GM06990 (cell line): ENCODE measurements at regions not wholly inside any gene's neighbourhood (a gene's known extent, or its start where the extent isn't known, plus 50 kb on each side); places are given as distances from the start of the nearest gene placed in this dataset.

ENCODE experiments used
- DNase-seq: peaks from one replicate; pipeline ENCODE4 v3.0.0-alpha.2; 2011; ENCODE audit not compliant: insufficient read length; ENCODE audit errors: extremely low read depth
- H3K27me3 ChIP-seq: replicated peaks from 2 replicates; pipeline ENCODE4 v1.6.0; 2011; ENCODE audit warnings: low read length; ENCODE audit not compliant: control insufficient read depth, insufficient read depth
- H3K36me3 ChIP-seq: 2 replicates; pipeline ENCODE4 v1.5.1; 2011; ENCODE audit warnings: low read length; ENCODE audit not compliant: control insufficient read depth, insufficient read depth
- H3K4me3 ChIP-seq: replicated peaks from 2 replicates; pipeline ENCODE4 v1.5.1; 2011; ENCODE audit warnings: low read depth, mild to moderate bottlenecking, control low read depth, low read length
- TF ChIP-seq, protein P1 (sequence below): IDR thresholded peaks from 2 replicates; pipeline ENCODE4 v1.5.1; 2011; ENCODE audit warnings: low read length, control low read depth, mild to moderate bottlenecking, inconsistent platforms; ENCODE audit not compliant: insufficient read depth, poor library complexity, severe bottlenecking

DNA sequence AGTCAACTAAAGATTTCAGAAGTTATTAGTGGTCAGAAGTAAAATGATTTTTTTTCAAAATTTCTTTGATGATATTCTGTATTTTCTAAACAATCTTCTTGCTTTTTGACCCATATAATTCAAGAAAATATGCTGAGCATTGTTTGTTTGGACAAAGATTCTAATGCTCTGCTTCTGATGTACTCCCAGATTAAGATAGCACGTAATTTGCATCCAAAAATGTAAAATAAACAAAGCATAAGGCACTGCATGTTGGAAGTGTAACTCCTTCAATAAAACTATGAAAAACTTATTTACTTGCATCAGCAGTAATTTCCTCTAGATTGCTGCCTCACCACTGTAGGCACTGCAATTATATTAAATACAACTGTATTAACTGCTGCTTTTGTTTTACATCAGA is 1054.1 kb downstream of the TTLL7 start:
- TF ChIP-seq, protein P1, sequence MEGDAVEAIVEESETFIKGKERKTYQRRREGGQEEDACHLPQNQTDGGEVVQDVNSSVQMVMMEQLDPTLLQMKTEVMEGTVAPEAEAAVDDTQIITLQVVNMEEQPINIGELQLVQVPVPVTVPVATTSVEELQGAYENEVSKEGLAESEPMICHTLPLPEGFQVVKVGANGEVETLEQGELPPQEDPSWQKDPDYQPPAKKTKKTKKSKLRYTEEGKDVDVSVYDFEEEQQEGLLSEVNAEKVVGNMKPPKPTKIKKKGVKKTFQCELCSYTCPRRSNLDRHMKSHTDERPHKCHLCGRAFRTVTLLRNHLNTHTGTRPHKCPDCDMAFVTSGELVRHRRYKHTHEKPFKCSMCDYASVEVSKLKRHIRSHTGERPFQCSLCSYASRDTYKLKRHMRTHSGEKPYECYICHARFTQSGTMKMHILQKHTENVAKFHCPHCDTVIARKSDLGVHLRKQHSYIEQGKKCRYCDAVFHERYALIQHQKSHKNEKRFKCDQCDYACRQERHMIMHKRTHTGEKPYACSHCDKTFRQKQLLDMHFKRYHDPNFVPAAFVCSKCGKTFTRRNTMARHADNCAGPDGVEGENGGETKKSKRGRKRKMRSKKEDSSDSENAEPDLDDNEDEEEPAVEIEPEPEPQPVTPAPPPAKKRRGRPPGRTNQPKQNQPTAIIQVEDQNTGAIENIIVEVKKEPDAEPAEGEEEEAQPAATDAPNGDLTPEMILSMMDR = no peak

DNA sequence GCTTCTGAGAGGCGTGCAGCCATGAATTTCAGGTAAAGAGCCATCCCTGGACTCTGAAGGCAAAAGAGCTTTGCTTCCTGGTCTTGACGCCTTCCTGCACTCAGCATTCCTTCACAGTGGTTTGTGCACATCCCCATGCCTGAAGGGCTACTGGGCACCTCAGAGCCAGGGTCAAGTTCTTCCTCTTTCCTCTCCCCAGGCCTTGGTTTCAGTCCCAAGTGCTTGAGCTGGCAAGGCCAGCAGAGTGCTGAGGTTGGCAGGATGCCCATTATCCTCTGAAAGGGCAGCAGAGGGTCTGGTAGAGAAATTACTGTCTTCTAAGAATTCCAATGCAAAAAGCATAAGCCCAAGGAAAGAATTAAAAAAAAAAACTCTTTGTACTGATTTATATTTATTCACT is 1064.9 kb downstream of the TTLL7 start:
- no peaks in the 10 kb centered on the region for H3K27me3 ChIP-seq
- TF ChIP-seq, protein P1 = no peak
- no peak overlapping the region for H3K4me3 ChIP-seq
- H3K36me3 ChIP-seq = no peaks in the 10 kb centered on the region
- DNase-seq = no peak

More for the DNA sequence above, 1054.1 kb downstream of the TTLL7 start:
- Histone ChIP-seq H3K27me3 (no peaks in the 10 kb centered on the region), H3K36me3 (no peaks in the 10 kb centered on the region), H3K4me3 (no peak overlapping the region)
- no peak for DNase-seq

DNA sequence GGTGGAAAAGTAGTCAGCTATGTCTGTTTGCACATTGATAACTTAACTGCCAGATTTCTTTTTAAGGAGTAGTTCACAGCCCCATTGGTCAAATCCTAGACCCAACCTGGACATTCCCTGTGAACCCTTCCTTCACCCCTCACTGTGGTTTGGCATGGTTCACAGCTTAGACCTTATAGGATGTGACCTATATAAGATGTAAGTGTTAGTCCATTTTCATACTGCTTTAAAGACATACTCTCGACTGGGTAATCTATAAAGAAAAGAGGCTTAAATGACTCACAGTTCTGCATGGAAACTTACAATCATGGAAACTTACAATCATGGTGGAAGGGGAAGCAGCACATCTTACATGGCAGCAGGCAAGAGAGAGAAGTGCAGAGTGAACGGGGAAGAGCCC is 1066.2 kb downstream of the TTLL7 start:
- DNase-seq = no peak
- H3K27me3 ChIP-seq = no peaks in the 10 kb centered on the region
- TF ChIP-seq, protein P1 = no peak
- no peak overlapping the region for H3K4me3 ChIP-seq
- no peaks in the 10 kb centered on the region for H3K36me3 ChIP-seq

DNA sequence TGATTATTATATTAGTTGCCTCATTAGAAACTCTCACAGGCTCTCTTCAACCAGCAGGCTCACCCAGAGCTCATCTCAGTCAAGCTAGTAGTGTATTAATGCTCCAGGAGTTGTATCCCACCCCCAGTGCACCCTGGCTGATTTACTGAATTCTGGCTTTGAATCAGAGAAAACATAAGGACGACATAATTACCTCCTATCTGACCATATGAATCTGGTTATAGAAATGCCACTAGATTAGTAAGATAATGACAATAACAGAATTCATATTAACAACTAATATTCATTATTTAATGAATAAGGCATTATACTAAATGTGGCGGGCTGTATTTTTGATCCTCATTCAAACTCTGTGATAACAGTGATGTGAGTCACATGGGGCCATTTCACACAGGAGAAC is 1066.7 kb downstream of the TTLL7 start:
- TF ChIP-seq, protein P1 = no peak
- no peaks in the 10 kb centered on the region for H3K27me3 ChIP-seq
- H3K36me3 ChIP-seq = no peaks in the 10 kb centered on the region
- H3K4me3 ChIP-seq = no peak overlapping the region
- DNase-seq = no peak

DNA sequence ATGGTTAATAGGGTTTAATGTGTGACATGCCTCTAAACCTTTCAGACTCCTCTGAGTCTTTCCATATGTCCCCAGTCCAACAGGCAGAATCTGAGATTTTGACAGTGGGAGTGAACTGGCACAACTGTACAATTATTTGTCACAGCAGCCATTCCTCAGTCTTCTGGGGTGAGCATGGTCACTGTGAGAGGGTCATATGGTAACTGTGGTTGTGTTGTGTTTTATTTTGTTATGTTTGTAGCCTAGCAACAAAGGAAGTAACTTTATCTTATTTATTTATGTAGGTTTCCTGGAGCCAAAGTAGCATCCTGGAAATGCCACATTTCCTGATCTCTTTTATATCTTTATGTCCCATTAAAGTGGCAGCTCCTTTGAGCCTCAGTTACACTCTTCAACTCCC is 1067.9 kb downstream of the TTLL7 start:
- Histone ChIP-seq H3K4me3 (no peak overlapping the region), H3K27me3 (no peaks in the 10 kb centered on the region), H3K36me3 (no peaks in the 10 kb centered on the region)
- TF ChIP-seq, protein P1 = no peak
- DNase-seq = no peak

DNA sequence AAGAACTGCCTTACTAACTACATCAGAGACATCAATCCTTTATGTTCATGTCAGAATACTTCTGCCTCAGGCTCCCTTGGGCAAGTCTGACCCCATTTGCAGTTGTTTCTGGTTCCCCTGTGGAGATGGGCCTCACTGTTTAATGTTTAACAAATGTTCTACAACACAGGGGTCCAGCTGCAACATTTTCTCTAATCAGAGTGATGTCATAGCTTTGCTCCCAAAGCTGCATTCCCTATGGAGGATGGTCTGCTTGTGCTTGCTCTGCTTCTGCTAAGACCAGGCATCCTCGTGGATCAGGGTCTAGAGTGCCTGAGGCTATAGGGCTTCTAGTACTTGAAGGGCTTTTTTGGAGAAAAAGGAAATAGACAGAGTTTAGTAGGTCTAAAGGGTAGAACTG is 1071.2 kb downstream of the TTLL7 start:
- Histone ChIP-seq H3K4me3 (no peak overlapping the region), H3K36me3 (no peaks in the 10 kb centered on the region), H3K27me3 (no peaks in the 10 kb centered on the region)
- no peak for DNase-seq
- TF ChIP-seq, protein P1 = no peak
